Right lobe of liver (tissue), 4 donors: ENCODE measurements at regions not wholly inside any gene's neighbourhood (a gene's known extent, or its start where the extent isn't known, plus 50 kb on each side); places are given as distances from the start of the nearest gene placed in this dataset.

ENCODE experiments used
- CTCF ChIP-seq, 4 donors: fragments of 200-600 bp in 3 of 4; fragments of 450-650 bp in 1 of 4; IDR thresholded peaks; one replicate each; pipeline versions ENCODE4 v1.5.1 to v1.8.0; 2016 to 2022; ENCODE audit warnings: antibody characterized with exemption in 4 of 4, mild to moderate bottlenecking in 2 of 4
- POLR2A ChIP-seq: fragments of 450-650 bp; IDR thresholded peaks from one replicate; pipeline ENCODE4 v1.6.1; 2017; ENCODE audit warnings: antibody characterized with exemption, mild to moderate bottlenecking
- donor health status: DM: no; HTN: no; CAD: no.
- donor health status: DM: no; HTN: no; CAD: no.
- donor health status: DM: no; HTN: yes; CAD: no.

DNA sequence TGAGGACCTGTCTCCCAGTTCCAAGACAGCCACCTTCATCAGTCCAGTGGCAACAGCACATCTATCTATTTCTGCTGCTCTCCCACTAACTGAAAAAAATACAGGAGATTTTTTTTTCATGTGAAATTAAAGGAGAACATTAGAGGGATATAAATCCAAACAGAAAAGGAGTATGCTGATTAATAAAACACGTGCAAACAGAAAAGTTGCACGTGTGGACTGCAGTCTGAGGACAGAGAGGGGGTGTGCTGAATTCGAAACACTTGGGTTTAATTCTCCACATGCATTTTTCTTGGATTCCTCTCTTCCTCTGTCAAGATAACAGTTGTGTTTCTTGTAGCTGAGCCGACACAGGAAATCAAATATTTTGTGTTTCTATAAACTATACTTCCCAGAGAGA lies 113.4 kb downstream of the CYRIA start:
- no peak for TF ChIP-seq CTCF (IDR thresholded peaks at IDR 0.05)
- no peak for TF ChIP-seq POLR2A
